ENCODE measurements at regions not wholly inside any gene's neighbourhood (a gene's known extent, or its start where the extent isn't known, plus 50 kb on each side); places are given as distances from the start of the nearest gene placed in this dataset.

DNA sequence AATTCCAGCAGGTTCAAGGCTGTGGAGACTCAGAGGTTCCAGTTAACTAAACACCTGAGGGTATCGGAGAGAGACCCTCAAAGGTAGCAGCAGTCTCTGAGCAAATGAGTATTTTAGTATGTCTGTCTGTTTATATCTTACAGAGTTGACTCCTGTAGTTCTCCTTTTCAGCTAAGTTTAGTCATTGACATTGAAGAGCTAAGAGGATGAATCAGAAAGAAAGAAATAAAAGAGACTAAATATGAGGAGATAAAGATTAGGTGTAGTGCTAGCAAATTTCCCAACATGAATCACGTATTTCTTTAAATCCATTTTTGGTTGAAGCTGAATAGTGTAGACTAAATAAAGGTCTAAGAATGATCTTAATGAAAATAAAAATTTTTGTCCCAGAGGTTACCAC, 474.0 kb upstream of the RGMB start:
- TF ChIP-seq, protein P1, sequence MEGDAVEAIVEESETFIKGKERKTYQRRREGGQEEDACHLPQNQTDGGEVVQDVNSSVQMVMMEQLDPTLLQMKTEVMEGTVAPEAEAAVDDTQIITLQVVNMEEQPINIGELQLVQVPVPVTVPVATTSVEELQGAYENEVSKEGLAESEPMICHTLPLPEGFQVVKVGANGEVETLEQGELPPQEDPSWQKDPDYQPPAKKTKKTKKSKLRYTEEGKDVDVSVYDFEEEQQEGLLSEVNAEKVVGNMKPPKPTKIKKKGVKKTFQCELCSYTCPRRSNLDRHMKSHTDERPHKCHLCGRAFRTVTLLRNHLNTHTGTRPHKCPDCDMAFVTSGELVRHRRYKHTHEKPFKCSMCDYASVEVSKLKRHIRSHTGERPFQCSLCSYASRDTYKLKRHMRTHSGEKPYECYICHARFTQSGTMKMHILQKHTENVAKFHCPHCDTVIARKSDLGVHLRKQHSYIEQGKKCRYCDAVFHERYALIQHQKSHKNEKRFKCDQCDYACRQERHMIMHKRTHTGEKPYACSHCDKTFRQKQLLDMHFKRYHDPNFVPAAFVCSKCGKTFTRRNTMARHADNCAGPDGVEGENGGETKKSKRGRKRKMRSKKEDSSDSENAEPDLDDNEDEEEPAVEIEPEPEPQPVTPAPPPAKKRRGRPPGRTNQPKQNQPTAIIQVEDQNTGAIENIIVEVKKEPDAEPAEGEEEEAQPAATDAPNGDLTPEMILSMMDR (IDR thresholded peaks at IDR 0.05; ENCODE audit: poor library complexity, severe bottlenecking): no peak
- no peak for TF ChIP-seq TAF1 (IDR thresholded peaks at IDR 0.05; ENCODE audit: low read depth)
- no peak for TF ChIP-seq MXI1 (conservative IDR thresholded peaks at IDR 0.05; ENCODE audit: poor library complexity, severe bottlenecking)
